ENCODE measurements at regions not wholly inside any gene's neighbourhood (a gene's known extent, or its start where the extent isn't known, plus 50 kb on each side); places are given as distances from the start of the nearest gene placed in this dataset.

GRCh38 chr13:106374631-106375030 lies 160.8 kb downstream of the EFNB2 start:
- TF ChIP-seq CTCF (conservative IDR thresholded peaks at IDR 0.05; ENCODE audit: low read depth in 2 of 2) (no peak), EZH2phosphoT487 (IDR thresholded peaks at IDR 0.05; ENCODE audit: unreplicated experiment) (no peak), ETS1 (IDR thresholded peaks at IDR 0.05) (no peak), JUNB (IDR thresholded peaks at IDR 0.05; ENCODE audit: unreplicated experiment) (no peak), EZH2 (IDR thresholded peaks at IDR 0.05; ENCODE audit: low read depth, unreplicated experiment) (no peak), REST (IDR thresholded peaks at IDR 0.05; ENCODE audit: unreplicated experiment) (no peak), POLR2AphosphoS5 (IDR thresholded peaks at IDR 0.05; ENCODE audit: low read depth) (no peak), CREB1 (CRISPR knock-in tag; IDR thresholded peaks at IDR 0.05; ENCODE audit: low read depth) (no peak), ZNF114 (CRISPR knock-in tag; IDR thresholded peaks at IDR 0.05) (no peak)

All from GM23338 (cell line).